Liver (tissue), 8 donors: ENCODE measurements at regions not wholly inside any gene's neighbourhood (a gene's known extent, or its start where the extent isn't known, plus 50 kb on each side); places are given as distances from the start of the nearest gene placed in this dataset.

Source experiments
- DNase-seq: peaks from one replicate; pipeline ENCODE4 v3.0.0-alpha.2; 2017; ENCODE audit warnings: low spot score
- H3K27ac ChIP-seq, 2 donors: one replicate each; pipeline ENCODE4 v1.7.0; 2013; ENCODE audit warnings: inconsistent platforms in 2 of 2, low read length in 2 of 2, control low read depth in 1 of 2, low read depth in 1 of 2, mild to moderate bottlenecking in 1 of 2
- H3K27me3 ChIP-seq, 4 donors: one replicate each; pipeline versions ENCODE4 v1.6.1 to v1.7.0; 2013; ENCODE audit warnings: low read length in 3 of 4, inconsistent platforms in 1 of 4, mild to moderate bottlenecking in 1 of 4, moderate library complexity in 1 of 4; ENCODE audit not compliant: control insufficient read depth in 4 of 4, insufficient read depth in 4 of 4
- H3K36me3 ChIP-seq, 4 donors: one replicate each; pipeline versions ENCODE4 v1.6.1 to v1.7.0; 2013; ENCODE audit warnings: low read length in 3 of 4, mild to moderate bottlenecking in 3 of 4, low read depth in 1 of 4, moderate library complexity in 1 of 4; ENCODE audit not compliant: control insufficient read depth in 4 of 4, insufficient read depth in 3 of 4
- H3K4me1 ChIP-seq, 4 donors: one replicate each; pipeline versions ENCODE4 v1.6.1 to v1.7.0; 2013; ENCODE audit warnings: low read length in 3 of 4, mild to moderate bottlenecking in 3 of 4, moderate library complexity in 1 of 4; ENCODE audit not compliant: control insufficient read depth in 4 of 4, insufficient read depth in 4 of 4
- H3K4me3 ChIP-seq, 3 donors: one replicate each; pipeline versions ENCODE4 v1.6.1 to v1.7.0; 2013; ENCODE audit warnings: low read length in 3 of 3, control low read depth in 1 of 3, low read depth in 1 of 3, mild to moderate bottlenecking in 1 of 3
- H3K9ac ChIP-seq, 2 donors: one replicate each; pipeline ENCODE4 v1.7.0; 2013; ENCODE audit warnings: low read length in 2 of 2, mild to moderate bottlenecking in 2 of 2, moderate library complexity in 2 of 2, control low read depth in 1 of 2, low read depth in 1 of 2
- H3K9me3 ChIP-seq, 4 donors: one replicate each; pipeline versions ENCODE4 v1.6.1 to v1.7.0; 2013; ENCODE audit warnings: low read length in 3 of 4; ENCODE audit not compliant: control insufficient read depth in 4 of 4
- ATF3 ChIP-seq: IDR thresholded peaks from 2 replicates; pipeline ENCODE4 v1.6.1; 2016; ENCODE audit warnings: antibody characterized with exemption
- CTCF ChIP-seq: fragments of 150-350 bp; IDR thresholded peaks from 2 replicates; pipeline ENCODE4 v1.5.1; 2017; ENCODE audit warnings: improper control_type of control experiment, low read depth, low read length; ENCODE audit not compliant: missing input control
- FOXA1 ChIP-seq: IDR thresholded peaks from 2 replicates; pipeline ENCODE4 v1.6.1; 2016; ENCODE audit warnings: antibody characterized with exemption
- FOXA2 ChIP-seq: IDR thresholded peaks from 2 replicates; pipeline ENCODE4 v1.6.1; 2016; ENCODE audit warnings: antibody characterized with exemption
- GABPA ChIP-seq, 2 donors: IDR thresholded peaks in 1 of 2; conservative IDR thresholded peaks in 1 of 2; 2 replicates each; pipeline ENCODE4 v1.6.1; 2016; ENCODE audit warnings: antibody characterized with exemption in 2 of 2, mild to moderate bottlenecking in 1 of 2, moderate library complexity in 1 of 2
- HNF4A ChIP-seq, 2 donors: conservative IDR thresholded peaks; 2 replicates each; pipeline ENCODE4 v1.6.1; 2016; ENCODE audit warnings: antibody characterized with exemption in 2 of 2, mild to moderate bottlenecking in 2 of 2
- HNF4G ChIP-seq: IDR thresholded peaks from 2 replicates; pipeline ENCODE4 v1.6.1; 2016; ENCODE audit warnings: antibody characterized with exemption
- JUND ChIP-seq, 2 donors: IDR thresholded peaks; 2 replicates each; pipeline ENCODE4 v1.6.1; 2016; ENCODE audit warnings: antibody characterized with exemption in 2 of 2
- MAX ChIP-seq: IDR thresholded peaks from 2 replicates; pipeline ENCODE4 v1.6.1; 2016; ENCODE audit warnings: antibody characterized with exemption
- NR2F2 ChIP-seq: IDR thresholded peaks from 2 replicates; pipeline ENCODE4 v1.6.1; 2016; ENCODE audit warnings: antibody characterized with exemption
- RAD21 ChIP-seq, 2 donors: IDR thresholded peaks; 2 replicates each; pipeline ENCODE4 v1.6.1; 2016; ENCODE audit warnings: antibody characterized with exemption in 2 of 2, mild to moderate bottlenecking in 2 of 2
- REST ChIP-seq: IDR thresholded peaks from 2 replicates; pipeline ENCODE4 v1.6.1; 2016; ENCODE audit warnings: antibody characterized with exemption, mild to moderate bottlenecking
- SP1 ChIP-seq: IDR thresholded peaks from 2 replicates; pipeline ENCODE4 v1.6.1; 2018; ENCODE audit warnings: antibody characterized with exemption, mild to moderate bottlenecking
- TAF1 ChIP-seq: conservative IDR thresholded peaks from 2 replicates; pipeline ENCODE4 v1.6.1; 2016; ENCODE audit warnings: antibody characterized with exemption, mild to moderate bottlenecking
- ZBTB33 ChIP-seq: IDR thresholded peaks from 2 replicates; pipeline ENCODE4 v1.6.1; 2016; ENCODE audit warnings: antibody characterized with exemption
- WGBS: extraction: QIAGEN DNeasy Blood & Tissue Kit; methylation state at CpG from one replicate; pipeline ENCODE4 v1.1.7; 2013; 5-methylcytosine and 5-hydroxymethylcytosine counted together
- donor health status: healthy.
- donor health status: healthy.
- donor health status: healthy.
- donor health status: healthy.
- donor health status: healthy.

GRCh38 chr12:46573347-46573658, 200.7 kb upstream of the SLC38A2 start:
- 61% methylated on average over 1 of the region's 1 CpG for WGBS
- H3K4me1 ChIP-seq, result peaks cover 2 to 7% (median 5%) of the 10 kb centered on the region in 4 donors
- H3K27ac ChIP-seq, result no peak overlapping the region

GRCh38 chr12:46572644-46573346, 200.2 kb upstream of the SLC38A2 start:
- WGBS, result 88% methylated on average over 2 of the region's 2 CpGs
- H3K9ac ChIP-seq, result no peak overlapping the region
- no peak for DNase-seq
- no peaks in the 10 kb centered on the region for H3K27me3 ChIP-seq
- peaks cover 0 to 4% (median 2%) of the 10 kb centered on the region in 4 donors for H3K9me3 ChIP-seq
- H3K27ac ChIP-seq, result no peak overlapping the region
- TF ChIP-seq SP1, result no peak
- TF ChIP-seq ATF3, result no peak
- TF ChIP-seq FOXA1, result no peak
- TF ChIP-seq HNF4G, result no peak
- no peak for TF ChIP-seq NR2F2
- no peak for TF ChIP-seq GABPA (IDR thresholded peaks at IDR 0.05 in 1 of 2, conservative IDR thresholded peaks at IDR 0.05 in 1 of 2)
- no peak for TF ChIP-seq TAF1
- no peak for TF ChIP-seq CTCF
- peaks cover 2 to 7% (median 5%) of the 10 kb centered on the region in 4 donors for H3K4me1 ChIP-seq
- H3K4me3 ChIP-seq, result no peak overlapping the region
- no peaks in the 10 kb centered on the region for H3K36me3 ChIP-seq

More at GRCh38 chr12:46573347-46573658, 200.7 kb upstream of the SLC38A2 start:
- no peak overlapping the region for H3K9ac ChIP-seq
- H3K36me3 ChIP-seq, result no peaks in the 10 kb centered on the region
- peaks cover 0 to 3% (median under 1%) of the 10 kb centered on the region in 4 donors for H3K9me3 ChIP-seq
- H3K27me3 ChIP-seq, result no peaks in the 10 kb centered on the region
- no peak for TF ChIP-seq MAX
- TF ChIP-seq JUND (IDR thresholded peaks at IDR 0.05), result no peak
- no peak for TF ChIP-seq REST
- no peak for TF ChIP-seq RAD21 (IDR thresholded peaks at IDR 0.05)
- TF ChIP-seq SP1, result no peak
- H3K4me3 ChIP-seq, result no peak overlapping the region
- no peak for DNase-seq

- WGBS, result 97% methylated on average over 3 of the region's 3 CpGs
- TF ChIP-seq FOXA1 (no peak), ATF3 (no peak), ZBTB33 (no peak), FOXA2 (no peak), HNF4A (conservative IDR thresholded peaks at IDR 0.05) (no peak), CTCF (no peak)
Measured at GRCh38 chr12:46571608-46572007, 199.0 kb upstream of the SLC38A2 start.

More at GRCh38 chr12:46571608-46572007, 199.0 kb upstream of the SLC38A2 start:
- peaks cover 2 to 15% (median 2%) of the 10 kb centered on the region in 4 donors for H3K9me3 ChIP-seq
- H3K27me3 ChIP-seq, result no peaks in the 10 kb centered on the region
- no peak overlapping the region for H3K27ac ChIP-seq
- peaks cover 2 to 7% (median 5%) of the 10 kb centered on the region in 4 donors for H3K4me1 ChIP-seq
- no peaks in the 10 kb centered on the region for H3K36me3 ChIP-seq
- no peak overlapping the region for H3K9ac ChIP-seq
- no peak overlapping the region for H3K4me3 ChIP-seq
- DNase-seq, result no peak
